ENCODE measurements at regions not wholly inside any gene's neighbourhood (a gene's known extent, or its start where the extent isn't known, plus 50 kb on each side); places are given as distances from the start of the nearest gene placed in this dataset.

- no peak for TF ChIP-seq CTCF (IDR thresholded peaks at IDR 0.05; ENCODE audit: insufficient read depth, low read depth, low read length, missing control alignments)
- H3K4me3 ChIP-seq (ENCODE audit: low read depth, low read length): no peak overlapping the region
- no peak for DNase-seq (ENCODE audit: low read depth)
Measured at GRCh38 chr2:74778381-74779264, 55.3 kb upstream of the HK2 start.

GRCh38 chr2:74779265-74779558 is 54.7 kb upstream of the HK2 start:
- DNase-seq (ENCODE audit: low read depth): no peak
- no peak for TF ChIP-seq CTCF (IDR thresholded peaks at IDR 0.05; ENCODE audit: insufficient read depth, low read depth, low read length, missing control alignments)
- no peak overlapping the region for H3K4me3 ChIP-seq (ENCODE audit: low read depth, low read length)

GRCh38 chr2:74779587-74780135 is 54.3 kb upstream of the HK2 start:
- DNase-seq (ENCODE audit: low read depth): no peak
- H3K4me3 ChIP-seq (ENCODE audit: low read depth, low read length): no peak overlapping the region
- no peak for TF ChIP-seq CTCF (IDR thresholded peaks at IDR 0.05; ENCODE audit: insufficient read depth, low read depth, low read length, missing control alignments)
